ENCODE measurements at regions not wholly inside any gene's neighbourhood (a gene's known extent, or its start where the extent isn't known, plus 50 kb on each side); places are given as distances from the start of the nearest gene placed in this dataset.

DNA sequence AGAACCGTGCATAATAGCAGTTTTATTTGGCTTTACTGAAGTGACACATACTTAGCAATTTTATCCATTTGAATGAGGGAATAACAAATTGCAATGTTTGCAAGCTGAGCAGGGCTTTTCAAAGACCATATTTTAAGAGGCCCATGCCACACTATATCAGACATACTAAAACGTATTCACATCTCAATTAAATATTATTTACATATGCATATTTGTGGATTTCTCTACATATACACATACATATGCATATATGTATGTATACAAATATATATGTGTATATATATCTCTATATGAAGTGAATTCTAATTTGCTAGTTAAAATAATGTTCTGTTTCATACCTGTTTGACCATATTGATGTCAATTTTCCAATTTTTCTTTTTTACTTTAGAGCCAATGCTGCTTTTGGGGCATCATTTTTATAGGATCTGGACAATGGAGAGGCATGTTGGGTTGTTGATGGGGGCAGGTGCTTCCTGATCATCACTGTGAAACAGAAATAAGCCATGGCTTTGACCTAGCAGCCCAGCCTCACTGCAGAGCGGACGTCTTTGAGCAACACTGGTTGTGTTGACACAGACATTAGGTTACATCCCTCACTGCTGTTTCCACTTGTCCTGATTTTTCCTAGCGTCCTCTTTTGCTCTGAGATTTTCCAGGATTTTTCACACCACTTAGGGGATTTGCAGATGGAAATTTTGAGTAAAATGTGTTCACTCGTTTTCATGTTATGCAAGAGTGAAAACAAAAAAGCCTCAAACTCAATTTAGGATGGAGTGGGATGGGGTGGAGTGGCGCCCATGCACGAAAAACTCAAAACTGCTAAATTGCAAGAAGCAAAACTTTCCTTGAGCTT, 56.9 kb downstream of the RDH14 start:
- Mint-ChIP-seq H3K27me3 (peaks cover 7 to 40% (median 23%) of the 10 kb centered on the region in 5 donors), H3K4me3 (no peak overlapping the region), H3K9me3 (no peaks in the 10 kb centered on the region), H3K27ac (no peak overlapping the region), H3K4me1 (no peaks in the 10 kb centered on the region), H3K36me3 (no peaks in the 10 kb centered on the region)
- Histone ChIP-seq H3K36me3 (ENCODE audit: control insufficient read depth in 2 of 3, insufficient read depth in 3 of 3, low read length in 3 of 3) (no peaks in the 10 kb centered on the region), H3K4me3 (ENCODE audit: low read length) (no peak overlapping the region), H3K9me3 (ENCODE audit: control insufficient read depth in 2 of 3, low read length in 3 of 3) (no peaks in the 10 kb centered on the region), H3K27me3 (ENCODE audit: control insufficient read depth in 2 of 2, insufficient read depth in 2 of 2, low read length in 2 of 2) (peaks cover 0 to 3% of the 10 kb centered on the region in 2 donors), H3K27ac (ENCODE audit: low read depth, low read length) (no peak overlapping the region), H3K4me1 (ENCODE audit: control insufficient read depth in 2 of 2, insufficient read depth in 2 of 2, low read length in 2 of 2) (no peaks in the 10 kb centered on the region)
- no peak for ATAC-seq
- intact Hi-C loops (cut with micrococcal nuclease): no loop called here
- DNase-seq: no peak
- CTCF ChIA-PET: no interaction called here
- POLR2A ChIA-PET: no interaction called here

DNA sequence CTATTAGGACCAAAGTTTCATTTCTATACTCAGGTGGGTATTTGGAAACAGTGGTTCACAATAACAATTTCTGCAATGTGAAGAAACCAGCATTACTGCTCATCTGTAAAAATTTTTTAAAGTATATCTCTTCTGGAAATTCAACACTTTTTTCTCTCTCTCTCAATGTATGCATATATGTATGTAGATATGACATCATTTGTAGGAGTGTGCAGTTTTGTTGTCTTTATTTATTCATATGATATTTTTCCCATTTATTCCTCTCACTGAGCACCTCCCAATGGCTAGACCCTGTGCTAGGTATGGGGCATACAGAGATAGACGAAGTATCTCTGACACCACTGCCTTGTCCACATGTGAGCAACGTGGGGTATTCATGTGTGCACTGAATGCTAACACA, 58.3 kb downstream of the RDH14 start:
- Mint-ChIP-seq H3K4me1 (no peaks in the 10 kb centered on the region), H3K4me3 (no peak overlapping the region), H3K36me3 (no peaks in the 10 kb centered on the region), H3K27me3 (peaks cover 7 to 44% (median 23%) of the 10 kb centered on the region in 5 donors), H3K27ac (no peak overlapping the region), H3K9me3 (no peaks in the 10 kb centered on the region)
- intact Hi-C loops (cut with micrococcal nuclease): no loop called here
- ChIA-PET POLR2A (no interaction called here), CTCF (no interaction called here)
- no peak overlapping the region for H3K27ac ChIP-seq (ENCODE audit: low read depth, low read length)
- H3K27me3 ChIP-seq (ENCODE audit: control insufficient read depth in 2 of 2, insufficient read depth in 2 of 2, low read length in 2 of 2): peaks cover 0 to 3% of the 10 kb centered on the region in 2 donors
- H3K4me1 ChIP-seq (ENCODE audit: control insufficient read depth in 2 of 2, insufficient read depth in 2 of 2, low read length in 2 of 2): no peaks in the 10 kb centered on the region
- no peak for DNase-seq
- no peak for ATAC-seq
- no peak overlapping the region for H3K4me3 ChIP-seq (ENCODE audit: low read length)
- no peaks in the 10 kb centered on the region for H3K36me3 ChIP-seq (ENCODE audit: control insufficient read depth in 2 of 3, insufficient read depth in 3 of 3, low read length in 3 of 3)
- no peaks in the 10 kb centered on the region for H3K9me3 ChIP-seq (ENCODE audit: control insufficient read depth in 2 of 3, low read length in 3 of 3)

GRCh38 chr2:18501729-18502128, 58.7 kb downstream of the RDH14 start:
- H3K36me3 Mint-ChIP-seq: no peaks in the 10 kb centered on the region
- H3K9me3 Mint-ChIP-seq: no peaks in the 10 kb centered on the region
- H3K36me3 ChIP-seq (ENCODE audit: control insufficient read depth in 2 of 3, insufficient read depth in 3 of 3, low read length in 3 of 3): no peaks in the 10 kb centered on the region
- no peak for ATAC-seq
- no peaks in the 10 kb centered on the region for H3K9me3 ChIP-seq (ENCODE audit: control insufficient read depth in 2 of 3, low read length in 3 of 3)
- POLR2A ChIA-PET: no interaction called here
- no peak for DNase-seq
- H3K4me3 ChIP-seq (ENCODE audit: low read length): no peak overlapping the region
- intact Hi-C loops (cut with micrococcal nuclease): no loop called here
- H3K27ac Mint-ChIP-seq: no peak overlapping the region
- CTCF ChIA-PET: no interaction called here
- no peaks in the 10 kb centered on the region for H3K4me1 Mint-ChIP-seq
- peaks cover 10 to 48% (median 26%) of the 10 kb centered on the region in 5 donors for H3K27me3 Mint-ChIP-seq
- H3K27me3 ChIP-seq (ENCODE audit: control insufficient read depth in 2 of 2, insufficient read depth in 2 of 2, low read length in 2 of 2): peaks cover 0 to 3% of the 10 kb centered on the region in 2 donors
- no peaks in the 10 kb centered on the region for H3K4me1 ChIP-seq (ENCODE audit: control insufficient read depth in 2 of 2, insufficient read depth in 2 of 2, low read length in 2 of 2)
- H3K4me3 Mint-ChIP-seq: no peak overlapping the region
- no peak overlapping the region for H3K27ac ChIP-seq (ENCODE audit: low read depth, low read length)

DNA sequence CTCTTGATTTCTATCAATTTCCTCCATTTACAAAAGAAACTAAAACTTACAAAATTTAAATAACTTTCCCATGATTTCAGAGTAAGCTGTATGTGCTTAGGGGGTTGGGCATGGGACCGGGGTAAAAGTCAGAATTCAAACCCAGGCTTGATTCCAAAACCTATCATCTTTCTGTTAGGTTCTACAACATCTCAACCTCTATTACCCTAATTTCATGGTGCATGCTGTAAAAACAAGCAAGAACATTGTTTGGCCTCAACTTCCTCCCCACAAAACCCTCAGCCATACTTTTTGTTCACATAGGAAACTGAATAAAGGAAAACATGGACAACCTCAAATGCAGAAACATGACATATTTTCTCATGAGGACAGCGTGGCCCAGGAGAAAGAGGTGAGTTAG, 59.3 kb downstream of the RDH14 start:
- Histone ChIP-seq H3K27me3 (ENCODE audit: control insufficient read depth in 2 of 2, insufficient read depth in 2 of 2, low read length in 2 of 2) (peaks cover 0 to 3% of the 10 kb centered on the region in 2 donors), H3K27ac (ENCODE audit: low read depth, low read length) (no peak overlapping the region), H3K4me1 (ENCODE audit: control insufficient read depth in 2 of 2, insufficient read depth in 2 of 2, low read length in 2 of 2) (no peaks in the 10 kb centered on the region), H3K36me3 (ENCODE audit: control insufficient read depth in 2 of 3, insufficient read depth in 3 of 3, low read length in 3 of 3) (no peaks in the 10 kb centered on the region), H3K4me3 (ENCODE audit: low read length) (no peak overlapping the region), H3K9me3 (ENCODE audit: control insufficient read depth in 2 of 3, low read length in 3 of 3) (no peaks in the 10 kb centered on the region)
- intact Hi-C loops (cut with micrococcal nuclease): no loop called here
- ChIA-PET POLR2A (no interaction called here), CTCF (no interaction called here)
- Mint-ChIP-seq H3K36me3 (no peaks in the 10 kb centered on the region), H3K4me1 (no peaks in the 10 kb centered on the region), H3K27me3 (peaks cover 11 to 50% (median 31%) of the 10 kb centered on the region in 5 donors), H3K9me3 (no peaks in the 10 kb centered on the region), H3K4me3 (no peak overlapping the region), H3K27ac (no peak overlapping the region)
- DNase-seq: no peak
- no peak for ATAC-seq

DNA sequence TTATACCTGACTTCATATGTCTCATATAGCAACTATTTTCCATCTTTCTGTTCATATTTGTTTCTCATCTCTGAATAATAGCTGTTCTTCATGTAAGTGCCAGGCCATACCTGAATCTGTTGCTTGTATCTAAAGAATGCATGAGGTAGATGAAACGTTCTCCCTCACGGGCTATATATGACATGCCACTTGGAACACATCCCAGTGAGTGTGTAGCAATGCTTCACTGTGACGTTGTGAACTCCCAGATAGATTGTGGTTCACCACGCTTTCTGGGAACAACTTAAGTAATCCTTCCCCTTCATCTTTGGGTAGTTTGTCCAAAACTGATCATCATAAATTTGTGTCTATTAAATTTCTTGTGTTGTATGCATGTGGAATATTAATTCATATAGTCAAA, 60.1 kb downstream of the RDH14 start:
- no peak overlapping the region for H3K27ac ChIP-seq (ENCODE audit: low read depth, low read length)
- DNase-seq (no peak), ATAC-seq (no peak)
- H3K27me3 ChIP-seq (ENCODE audit: control insufficient read depth in 2 of 2, insufficient read depth in 2 of 2, low read length in 2 of 2): no peaks in the 10 kb centered on the region
- H3K9me3 ChIP-seq (ENCODE audit: control insufficient read depth in 2 of 3, low read length in 3 of 3): no peaks in the 10 kb centered on the region
- H3K36me3 Mint-ChIP-seq: no peaks in the 10 kb centered on the region
- no peak overlapping the region for H3K27ac Mint-ChIP-seq
- no peak overlapping the region for H3K4me3 Mint-ChIP-seq
- CTCF ChIA-PET: no interaction called here
- no peaks in the 10 kb centered on the region for H3K9me3 Mint-ChIP-seq
- H3K36me3 ChIP-seq (ENCODE audit: control insufficient read depth in 2 of 3, insufficient read depth in 3 of 3, low read length in 3 of 3): no peaks in the 10 kb centered on the region
- no peaks in the 10 kb centered on the region for H3K4me1 ChIP-seq (ENCODE audit: control insufficient read depth in 2 of 2, insufficient read depth in 2 of 2, low read length in 2 of 2)
- intact Hi-C loops (cut with micrococcal nuclease): no loop called here
- H3K4me1 Mint-ChIP-seq: no peaks in the 10 kb centered on the region
- peaks cover 6 to 49% (median 30%) of the 10 kb centered on the region in 5 donors for H3K27me3 Mint-ChIP-seq
- no peak overlapping the region for H3K4me3 ChIP-seq (ENCODE audit: low read length)
- POLR2A ChIA-PET: no interaction called here

DNA sequence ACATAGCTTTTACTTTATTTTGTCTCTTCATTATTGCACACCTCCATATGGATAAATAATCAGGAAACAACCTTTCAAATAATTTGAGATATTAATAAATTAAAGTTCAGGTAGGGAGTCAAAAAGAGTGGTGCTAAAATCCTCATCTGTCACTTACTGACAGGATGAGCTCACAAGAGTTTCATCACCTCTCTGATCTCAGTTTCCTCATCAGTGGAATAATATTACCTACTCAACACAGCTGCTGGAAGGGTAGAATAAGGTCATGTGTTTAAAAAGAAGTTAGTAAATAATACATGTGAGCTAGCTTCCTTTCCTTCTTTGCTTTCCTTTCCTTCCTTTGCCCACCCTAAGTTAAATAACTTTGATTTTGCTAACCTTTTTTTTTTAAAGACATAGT, 61.9 kb downstream of the RDH14 start:
- H3K27me3 ChIP-seq (ENCODE audit: control insufficient read depth in 2 of 2, insufficient read depth in 2 of 2, low read length in 2 of 2): no peaks in the 10 kb centered on the region
- no peak overlapping the region for H3K4me3 Mint-ChIP-seq
- ChIA-PET POLR2A (no interaction called here), CTCF (interaction anchor here (0.8 kb wide), 1 partner anchor 10 kb away, joined by 3 read pairs; no protein-coding TSS in a partner anchor)
- peaks cover 6 to 53% (median 35%) of the 10 kb centered on the region in 5 donors for H3K27me3 Mint-ChIP-seq
- no peak overlapping the region for H3K4me3 ChIP-seq (ENCODE audit: low read length)
- no peaks in the 10 kb centered on the region for H3K36me3 Mint-ChIP-seq
- H3K36me3 ChIP-seq (ENCODE audit: control insufficient read depth in 2 of 3, insufficient read depth in 3 of 3, low read length in 3 of 3): no peaks in the 10 kb centered on the region
- no peaks in the 10 kb centered on the region for H3K9me3 ChIP-seq (ENCODE audit: control insufficient read depth in 2 of 3, low read length in 3 of 3)
- H3K27ac Mint-ChIP-seq: no peak overlapping the region
- ATAC-seq (no peak), DNase-seq (no peak)
- H3K9me3 Mint-ChIP-seq: no peaks in the 10 kb centered on the region
- no peaks in the 10 kb centered on the region for H3K4me1 Mint-ChIP-seq
- H3K27ac ChIP-seq (ENCODE audit: low read depth, low read length): no peak overlapping the region
- H3K4me1 ChIP-seq (ENCODE audit: control insufficient read depth in 2 of 2, insufficient read depth in 2 of 2, low read length in 2 of 2): no peaks in the 10 kb centered on the region
- intact Hi-C loops (cut with micrococcal nuclease): no loop called here

DNA sequence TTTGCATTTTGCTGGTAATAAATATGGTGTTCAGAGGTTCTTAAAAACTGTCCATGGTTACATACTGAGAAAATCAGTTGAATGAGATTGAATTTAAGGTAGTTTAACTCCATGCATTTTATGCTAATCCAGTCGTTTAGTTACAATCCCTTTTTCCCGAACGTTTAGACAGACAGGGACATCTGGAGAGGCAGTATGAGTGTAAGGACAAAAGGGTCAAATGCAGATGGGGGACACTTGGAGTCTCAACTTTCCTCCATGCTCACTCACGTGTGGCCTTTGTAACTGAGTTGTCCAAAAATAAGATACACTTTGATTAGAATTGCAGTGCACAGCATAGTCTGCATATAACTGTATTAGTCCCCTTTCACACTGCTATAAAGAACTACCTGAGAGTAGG, 63.9 kb downstream of the RDH14 start:
- no peaks in the 10 kb centered on the region for H3K9me3 Mint-ChIP-seq
- POLR2A ChIA-PET: no interaction called here
- Histone ChIP-seq H3K4me1 (ENCODE audit: control insufficient read depth in 2 of 2, insufficient read depth in 2 of 2, low read length in 2 of 2) (no peaks in the 10 kb centered on the region), H3K4me3 (ENCODE audit: low read length) (no peak overlapping the region), H3K27ac (ENCODE audit: low read depth, low read length) (no peak overlapping the region), H3K27me3 (ENCODE audit: control insufficient read depth in 2 of 2, insufficient read depth in 2 of 2, low read length in 2 of 2) (no peaks in the 10 kb centered on the region), H3K36me3 (ENCODE audit: control insufficient read depth in 2 of 3, insufficient read depth in 3 of 3, low read length in 3 of 3) (no peaks in the 10 kb centered on the region), H3K9me3 (ENCODE audit: control insufficient read depth in 2 of 3, low read length in 3 of 3) (no peaks in the 10 kb centered on the region)
- no peak overlapping the region for H3K27ac Mint-ChIP-seq
- ATAC-seq (no peak), DNase-seq (no peak)
- peaks cover 8 to 72% (median 45%) of the 10 kb centered on the region in 5 donors for H3K27me3 Mint-ChIP-seq
- no peaks in the 10 kb centered on the region for H3K36me3 Mint-ChIP-seq
- CTCF ChIA-PET: no interaction called here
- H3K4me1 Mint-ChIP-seq: no peaks in the 10 kb centered on the region
- intact Hi-C loops (cut with micrococcal nuclease): no loop called here
- no peak overlapping the region for H3K4me3 Mint-ChIP-seq
